ENCODE measurements at regions not wholly inside any gene's neighbourhood (a gene's known extent, or its start where the extent isn't known, plus 50 kb on each side); places are given as distances from the start of the nearest gene placed in this dataset.

DNA sequence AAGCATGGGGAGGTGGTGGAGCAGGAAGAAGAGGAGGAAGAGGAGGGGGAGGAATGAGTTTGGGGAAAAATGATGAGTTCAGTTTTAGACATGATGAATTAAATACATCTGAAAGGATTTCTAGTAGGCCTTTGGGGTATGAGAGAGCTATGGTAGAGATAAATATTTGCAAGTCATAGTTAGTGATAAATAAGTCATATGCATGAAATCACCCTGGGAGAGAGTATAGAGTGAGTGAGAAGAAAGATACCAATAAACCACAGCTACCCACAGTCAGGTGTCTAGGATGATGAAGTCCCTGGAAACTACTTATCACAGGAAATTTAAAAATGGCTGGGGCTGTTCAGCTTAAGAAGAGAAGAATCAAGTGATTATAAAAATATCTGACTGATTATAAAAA lies 240.5 kb downstream of the RDH14 start:
- Mint-ChIP-seq H3K27ac (no peak overlapping the region), H3K9me3 (no peaks in the 10 kb centered on the region), H3K36me3 (no peaks in the 10 kb centered on the region)
- no peak for ATAC-seq
- DNase-seq (ENCODE audit: low spot score in 2 of 2): no peak

DNA sequence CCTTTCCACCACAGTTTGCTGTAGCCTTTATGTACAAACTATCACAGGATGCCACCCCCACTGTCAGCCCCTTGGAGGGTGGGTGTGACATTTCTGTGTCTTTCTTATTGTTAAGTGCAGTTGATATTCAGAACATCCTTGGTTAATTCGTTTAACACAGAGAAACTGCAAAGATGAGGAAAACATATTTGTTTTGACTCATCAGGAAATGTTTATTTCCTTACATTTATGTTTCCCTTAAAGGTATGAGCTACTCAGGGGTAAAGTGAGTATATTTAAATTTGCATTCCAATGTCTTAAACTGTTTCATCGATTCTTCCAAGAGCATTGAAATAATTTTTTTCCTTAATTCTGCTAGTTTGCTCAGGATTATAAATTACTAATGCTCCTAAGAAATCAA lies 243.4 kb downstream of the RDH14 start:
- H3K27ac Mint-ChIP-seq: no peak overlapping the region
- DNase-seq (ENCODE audit: low spot score in 2 of 2) (no peak), ATAC-seq (no peak)
- H3K9me3 Mint-ChIP-seq: peaks cover 0 to 3% of the 10 kb centered on the region in 2 donors
- no peaks in the 10 kb centered on the region for H3K36me3 Mint-ChIP-seq

DNA sequence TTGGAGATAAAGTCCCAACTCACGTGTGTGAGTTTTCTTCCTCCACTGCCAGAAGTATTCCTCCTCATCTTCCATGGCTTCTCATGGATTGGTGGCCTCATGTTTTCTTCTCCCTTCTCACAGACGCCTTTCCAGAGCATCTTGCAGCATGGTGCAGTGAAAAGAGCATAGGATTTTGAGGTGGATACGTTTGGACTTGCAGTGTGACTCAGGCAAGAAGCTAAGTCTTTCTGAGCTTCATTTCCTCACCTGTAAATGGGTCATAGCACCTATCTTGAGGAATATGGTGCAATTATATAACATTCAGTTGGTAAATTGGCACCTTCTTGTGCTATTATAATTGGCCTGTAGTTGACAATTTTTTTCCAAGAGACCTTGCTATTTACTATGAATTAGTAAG lies 247.6 kb downstream of the RDH14 start:
- no peaks in the 10 kb centered on the region for H3K36me3 Mint-ChIP-seq
- peaks cover 0 to 6% of the 10 kb centered on the region in 2 donors for H3K9me3 Mint-ChIP-seq
- ATAC-seq (no peak), DNase-seq (ENCODE audit: low spot score in 2 of 2) (no peak)
- H3K27ac Mint-ChIP-seq: no peak overlapping the region

DNA sequence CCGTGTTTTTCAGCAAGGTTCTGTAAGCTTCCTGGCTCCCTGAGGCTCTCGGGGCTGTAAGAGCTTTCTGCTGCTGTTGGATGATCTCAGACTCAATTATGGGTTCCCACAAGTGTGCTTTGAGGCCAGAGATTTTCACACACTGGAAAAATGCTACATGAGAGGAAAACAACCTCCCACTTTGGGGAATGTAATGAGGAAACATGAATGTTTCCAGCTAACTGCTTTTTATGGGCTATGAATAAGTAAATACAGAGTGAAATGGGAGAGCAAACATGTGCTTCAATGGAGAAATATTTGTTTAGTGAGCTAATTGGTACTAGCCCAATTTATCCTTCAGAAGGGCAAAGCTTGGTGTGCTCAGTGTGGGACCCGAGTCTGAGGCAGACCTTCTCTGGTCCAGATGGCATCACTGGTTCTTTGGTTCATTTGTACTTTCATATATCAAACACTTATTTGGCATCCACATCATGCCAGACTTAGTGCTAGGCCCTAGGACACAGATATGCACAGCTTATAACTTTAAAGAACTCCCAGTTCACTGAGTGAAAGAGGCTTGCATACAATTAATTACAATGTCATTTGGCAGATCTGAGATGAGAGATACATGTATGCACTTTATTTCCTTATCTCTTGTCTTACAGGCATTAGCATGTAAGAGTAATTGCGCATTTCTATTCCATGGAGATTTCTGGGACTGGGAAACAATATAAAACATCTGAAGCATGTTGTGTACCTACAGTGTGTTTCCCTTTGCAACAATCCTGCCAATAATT lies 248.8 kb downstream of the RDH14 start:
- DNase-seq (ENCODE audit: low spot score in 2 of 2) (no peak), ATAC-seq (no peak)
- H3K9me3 Mint-ChIP-seq: peaks cover 0 to 6% of the 10 kb centered on the region in 2 donors
- H3K36me3 Mint-ChIP-seq: no peaks in the 10 kb centered on the region
- H3K27ac Mint-ChIP-seq: no peak overlapping the region

DNA sequence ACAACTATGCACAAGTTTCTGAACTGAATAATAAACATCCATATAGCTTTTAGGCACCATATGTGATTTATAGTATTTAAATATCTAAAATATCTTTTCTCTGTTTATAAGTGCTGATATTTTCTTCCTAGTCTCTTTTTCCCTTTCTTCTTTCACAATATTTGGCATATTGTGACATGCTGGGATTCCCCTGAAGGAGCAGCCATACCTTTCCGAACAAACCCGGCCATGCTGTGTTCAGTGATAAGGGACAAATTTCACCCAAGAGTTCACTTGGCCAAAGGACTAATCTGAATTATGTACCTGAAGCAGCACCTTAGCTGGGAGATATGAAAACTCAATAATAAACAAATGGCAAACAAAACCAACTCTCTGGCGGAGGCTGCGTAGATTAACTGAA lies 250.8 kb downstream of the RDH14 start:
- no peak for ATAC-seq
- no peak for DNase-seq (ENCODE audit: low spot score in 2 of 2)
- Mint-ChIP-seq H3K36me3 (no peaks in the 10 kb centered on the region), H3K27ac (no peak overlapping the region), H3K9me3 (peaks cover 0 to 6% of the 10 kb centered on the region in 2 donors)

DNA sequence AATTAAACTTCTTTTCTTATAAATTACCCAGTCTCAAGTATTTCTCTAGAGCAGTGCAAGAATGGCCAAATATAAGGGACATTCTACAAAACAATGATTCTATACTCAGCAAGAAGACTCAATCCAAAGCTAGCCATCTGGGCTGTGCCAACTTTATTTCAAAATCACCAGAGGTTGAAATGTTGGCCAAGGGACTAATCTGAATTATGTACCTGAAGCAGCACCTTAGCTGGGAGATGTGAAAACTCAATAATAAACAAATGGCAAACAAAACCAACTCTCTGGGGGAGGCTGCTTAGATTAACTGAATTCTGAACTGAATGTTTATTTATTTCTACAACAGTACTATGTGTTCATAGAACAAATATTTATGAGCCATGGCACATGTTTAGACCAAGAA lies 251.3 kb downstream of the RDH14 start:
- H3K36me3 Mint-ChIP-seq: no peaks in the 10 kb centered on the region
- DNase-seq (ENCODE audit: low spot score in 2 of 2) (no peak), ATAC-seq (no peak)
- H3K9me3 Mint-ChIP-seq: peaks cover 0 to 6% of the 10 kb centered on the region in 2 donors
- no peak overlapping the region for H3K27ac Mint-ChIP-seq

DNA sequence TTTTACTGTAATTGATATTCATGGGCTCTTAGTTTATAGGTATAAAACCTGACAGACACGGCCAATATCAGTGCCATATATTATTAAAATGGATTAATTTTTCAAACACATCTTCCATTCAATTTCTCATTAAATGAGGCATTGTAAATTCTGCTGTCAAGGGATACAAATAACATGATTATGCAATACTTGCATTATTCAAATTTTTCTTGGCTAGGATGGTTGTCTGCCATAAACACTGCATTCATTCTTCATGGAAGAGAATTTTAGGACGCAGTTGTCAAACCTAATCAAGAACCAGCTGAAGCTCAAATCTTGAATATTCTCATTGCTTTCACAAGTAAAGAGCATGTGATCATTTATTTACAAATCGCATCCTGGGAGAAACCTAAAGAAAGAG lies 255.6 kb downstream of the RDH14 start:
- DNase-seq (ENCODE audit: low spot score in 2 of 2) (no peak), ATAC-seq (no peak)
- H3K9me3 Mint-ChIP-seq: no peaks in the 10 kb centered on the region
- H3K36me3 Mint-ChIP-seq: no peaks in the 10 kb centered on the region
- no peak overlapping the region for H3K27ac Mint-ChIP-seq

DNA sequence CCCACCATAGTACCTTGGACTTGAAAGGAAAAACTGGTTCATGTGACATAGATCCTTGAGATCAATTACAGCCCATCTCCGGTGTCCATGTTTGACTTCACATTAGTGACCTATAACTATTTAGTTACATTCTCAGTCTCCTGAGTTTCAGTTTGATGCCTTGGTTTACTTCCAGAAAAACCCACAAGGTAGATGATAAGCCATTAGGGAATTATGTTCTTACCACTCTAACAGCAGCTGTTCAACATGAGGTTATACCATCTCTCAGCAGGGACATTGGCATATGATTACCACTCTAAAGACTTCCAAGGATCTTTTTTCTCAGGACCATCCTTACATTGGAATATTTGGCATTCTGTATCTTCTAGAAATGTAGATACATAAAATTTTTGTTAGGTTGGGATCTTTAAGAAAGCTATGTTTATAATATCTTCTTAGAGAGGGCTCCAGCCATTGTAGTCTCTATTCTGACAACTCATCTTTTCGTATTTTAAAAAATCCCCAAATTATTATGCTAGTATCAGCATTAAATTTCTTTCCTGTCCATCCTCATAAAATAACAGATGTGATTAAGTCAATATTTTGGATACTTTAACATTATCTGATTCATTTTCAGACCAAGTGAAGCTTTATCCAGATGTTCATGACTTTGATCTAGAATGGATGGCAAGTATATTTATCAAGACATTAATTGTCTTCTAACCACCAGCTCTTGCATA lies 258.9 kb downstream of the RDH14 start:
- H3K36me3 Mint-ChIP-seq: no peaks in the 10 kb centered on the region
- no peaks in the 10 kb centered on the region for H3K9me3 Mint-ChIP-seq
- DNase-seq (ENCODE audit: low spot score in 2 of 2) (no peak), ATAC-seq (no peak)
- no peak overlapping the region for H3K27ac Mint-ChIP-seq

DNA sequence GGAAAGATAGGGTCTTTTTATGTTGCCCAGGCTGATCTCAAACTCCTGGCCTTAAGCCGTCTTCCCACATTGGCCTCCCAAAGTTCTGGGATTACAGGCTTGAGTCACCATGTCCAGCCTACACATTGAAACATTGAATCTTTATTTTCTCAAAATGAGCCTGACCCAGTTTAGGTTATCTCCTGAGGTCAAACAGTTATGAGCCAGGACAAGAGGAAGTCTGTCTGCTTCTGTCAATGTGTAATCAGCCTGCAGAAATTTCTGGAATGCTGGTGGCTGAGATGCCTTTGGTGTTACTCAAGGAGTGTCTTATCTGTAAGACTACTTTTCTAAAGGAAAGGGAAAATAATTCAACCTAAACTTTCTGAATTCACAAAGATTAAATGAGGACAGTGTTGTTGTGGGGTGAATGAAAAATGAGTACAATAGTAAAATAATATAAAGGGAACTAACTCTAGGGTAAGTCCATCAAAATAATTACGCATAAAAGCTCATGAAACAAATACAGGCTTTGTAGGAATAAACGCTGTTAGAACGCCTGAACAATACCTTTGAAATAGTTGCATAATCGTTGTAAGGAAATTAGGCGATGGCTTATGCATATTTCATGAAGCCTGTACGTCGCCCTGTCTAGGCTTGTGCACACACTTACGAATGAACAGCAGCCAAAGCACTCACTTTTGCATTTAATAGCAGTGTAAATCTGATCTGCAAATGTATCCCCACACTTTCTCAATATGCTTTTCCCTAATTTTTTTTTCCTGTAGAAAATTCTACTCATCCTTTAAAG lies 260.8 kb downstream of the RDH14 start:
- Mint-ChIP-seq H3K36me3 (no peaks in the 10 kb centered on the region), H3K9me3 (no peaks in the 10 kb centered on the region), H3K27ac (no peak overlapping the region)
- no peak for ATAC-seq
- DNase-seq (ENCODE audit: low spot score in 2 of 2): no peak

DNA sequence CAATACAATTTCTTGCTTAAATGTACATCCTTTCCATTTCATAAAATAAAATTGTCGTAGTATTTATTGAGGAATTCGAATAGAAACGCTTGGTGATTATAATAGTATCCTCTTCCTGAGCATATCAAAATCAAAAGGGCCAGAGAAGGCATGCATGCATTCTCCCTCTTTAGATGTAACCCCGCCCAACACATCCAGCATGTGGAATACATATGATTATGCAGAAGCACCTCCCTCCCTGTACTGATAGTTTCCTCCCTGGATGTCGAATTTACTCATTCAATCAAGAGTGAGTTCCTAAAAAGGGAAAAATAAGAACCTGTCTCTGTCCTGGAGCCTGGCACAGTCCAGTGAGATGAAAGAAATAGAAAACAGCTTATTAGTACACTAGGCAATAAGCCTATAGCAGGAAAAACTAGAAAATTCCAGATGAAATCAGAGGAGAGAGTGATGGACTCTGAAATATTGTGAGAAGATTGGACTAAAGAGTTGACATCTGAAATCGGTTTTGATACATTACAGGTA lies 262.9 kb downstream of the RDH14 start:
- Mint-ChIP-seq H3K9me3 (no peaks in the 10 kb centered on the region), H3K27ac (no peak overlapping the region), H3K36me3 (no peaks in the 10 kb centered on the region)
- no peak for DNase-seq (ENCODE audit: low spot score in 2 of 2)
- no peak for ATAC-seq

DNA sequence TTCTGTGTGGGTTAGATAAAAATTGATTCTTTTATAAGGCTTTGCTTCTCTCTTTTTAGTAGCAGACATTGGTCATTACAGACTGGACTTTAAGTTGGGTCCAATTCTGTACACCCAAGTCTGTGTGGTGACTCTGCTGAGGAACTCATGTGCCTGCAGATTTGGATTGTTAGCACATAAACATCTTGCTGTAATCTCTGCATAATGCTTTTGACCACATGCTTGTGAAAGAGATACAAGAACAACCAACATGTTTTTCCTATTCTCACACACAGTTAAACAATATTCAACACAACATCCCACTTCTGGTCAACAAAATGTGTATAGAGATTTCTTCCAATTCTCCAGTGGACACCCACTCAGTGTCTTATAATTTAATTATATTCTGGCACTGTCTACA lies 270.1 kb downstream of the RDH14 start:
- Mint-ChIP-seq H3K36me3 (no peaks in the 10 kb centered on the region), H3K27ac (no peak overlapping the region)
- no peak for ATAC-seq

DNA sequence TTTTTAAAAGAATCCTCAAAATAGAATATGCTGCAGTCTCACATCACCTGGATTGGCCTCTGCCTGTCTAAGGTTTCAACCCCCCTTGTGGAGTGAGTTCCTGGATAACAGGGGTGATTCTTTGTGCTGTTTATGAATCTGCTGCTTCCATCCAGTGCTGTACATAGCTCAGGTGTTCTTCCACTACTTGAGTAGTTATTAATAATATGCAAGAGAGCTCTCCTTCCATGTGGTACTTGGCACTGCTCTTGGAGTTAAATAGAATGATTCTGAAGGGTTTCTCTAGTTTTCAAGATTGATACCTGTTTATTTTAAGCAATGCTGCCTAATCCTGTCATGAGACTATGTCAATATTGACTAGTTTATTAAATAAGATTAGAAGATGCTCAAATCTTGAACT lies 273.6 kb downstream of the RDH14 start:
- Mint-ChIP-seq H3K36me3 (no peaks in the 10 kb centered on the region), H3K9me3 (no peaks in the 10 kb centered on the region), H3K27ac (no peak overlapping the region)
- no peak for DNase-seq (ENCODE audit: low spot score in 2 of 2)
- no peak for ATAC-seq

More for the DNA sequence above, 270.1 kb downstream of the RDH14 start:
- no peak for DNase-seq (ENCODE audit: low spot score in 2 of 2)
- no peaks in the 10 kb centered on the region for H3K9me3 Mint-ChIP-seq

DNA sequence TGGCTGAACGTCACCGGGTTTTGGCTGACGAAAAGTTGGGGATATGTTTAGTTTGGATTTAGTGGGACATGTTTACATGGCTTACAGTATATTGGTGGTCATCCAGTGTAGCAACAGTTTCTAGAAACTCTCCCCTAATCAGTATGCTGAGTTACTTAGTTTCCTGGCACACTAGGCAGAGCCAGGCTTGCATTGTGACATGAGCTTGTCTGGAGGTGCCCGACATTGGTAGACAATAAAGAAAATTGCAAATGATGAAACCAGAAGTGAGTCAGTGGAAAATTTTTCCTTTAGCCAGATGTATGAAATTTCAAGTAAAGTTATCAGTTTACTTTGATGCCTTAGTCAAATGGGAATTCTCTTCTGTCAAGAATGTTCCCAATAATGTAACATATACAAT lies 276.1 kb downstream of the RDH14 start:
- DNase-seq (ENCODE audit: low spot score in 2 of 2): no peak
- Mint-ChIP-seq H3K36me3 (no peaks in the 10 kb centered on the region), H3K27ac (no peak overlapping the region), H3K9me3 (no peaks in the 10 kb centered on the region)
- ATAC-seq: no peak

DNA sequence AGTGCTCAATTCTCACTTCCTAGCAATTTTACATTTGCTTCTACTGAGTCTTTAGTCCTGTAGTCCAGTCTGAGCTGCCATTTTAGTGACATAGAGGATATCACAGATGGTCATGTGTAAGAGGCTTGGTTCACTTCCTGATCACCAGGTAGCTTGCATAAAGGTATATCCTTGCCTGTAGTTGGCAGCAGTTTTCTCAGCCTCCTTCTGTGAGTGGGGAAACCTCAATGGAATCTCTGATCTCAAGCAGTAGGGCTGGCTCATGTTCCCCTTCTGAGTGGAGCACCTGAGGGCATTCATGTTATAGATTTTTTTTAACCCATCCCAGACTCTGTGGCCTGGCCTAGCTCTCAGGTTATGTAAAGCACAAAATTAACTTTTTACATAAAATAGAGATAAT lies 278.4 kb downstream of the RDH14 start:
- DNase-seq (ENCODE audit: low spot score in 2 of 2) (no peak), ATAC-seq (no peak)
- Mint-ChIP-seq H3K36me3 (no peaks in the 10 kb centered on the region), H3K27ac (no peak overlapping the region), H3K9me3 (no peaks in the 10 kb centered on the region)

DNA sequence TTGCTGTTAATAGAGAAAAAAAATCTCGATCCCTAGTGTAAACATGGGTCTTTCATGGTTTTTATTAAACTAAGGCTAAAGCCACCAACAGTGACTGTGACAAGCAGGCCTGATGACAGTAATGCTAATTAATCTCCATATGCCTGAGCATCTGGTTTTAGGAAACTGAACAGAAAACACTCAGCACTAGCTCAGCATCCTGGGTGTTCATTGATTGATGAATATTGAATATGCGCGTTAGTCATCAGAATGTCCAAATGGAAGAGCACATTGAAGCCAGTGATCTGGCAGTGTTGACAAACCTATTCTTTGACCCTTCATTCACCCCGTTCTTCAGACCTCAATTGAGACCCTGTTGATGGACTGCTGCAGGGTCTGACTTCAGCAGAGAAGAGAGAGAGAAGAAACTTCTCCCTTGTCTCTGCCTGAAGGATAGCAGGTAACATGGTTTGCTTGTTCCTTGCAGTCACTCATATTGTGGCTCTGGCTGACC lies 283.8 kb downstream of the RDH14 start:
- ATAC-seq (no peak), DNase-seq (ENCODE audit: low spot score in 2 of 2) (no peak)
- Mint-ChIP-seq H3K9me3 (peaks cover 0 to 3% of the 10 kb centered on the region in 2 donors), H3K36me3 (no peaks in the 10 kb centered on the region), H3K27ac (no peak overlapping the region)

DNA sequence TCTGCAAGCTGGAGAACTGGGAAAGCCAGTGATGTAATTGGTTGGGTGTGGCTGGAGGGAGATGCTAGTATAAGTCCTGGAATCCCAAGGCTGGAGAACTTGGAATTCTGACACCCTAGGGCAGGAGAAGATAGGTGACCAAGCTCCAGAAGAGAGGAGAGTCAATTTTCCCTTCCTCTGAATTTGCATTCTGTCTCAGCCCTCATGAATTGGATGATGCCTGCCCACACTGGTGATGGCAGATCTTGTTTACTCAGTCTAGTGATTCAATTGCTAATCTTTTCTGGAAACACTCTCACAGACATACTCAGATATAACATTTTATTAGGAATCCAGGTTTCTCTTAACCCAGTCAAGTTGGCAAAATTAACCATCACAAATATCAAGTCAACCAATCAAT lies 287.2 kb downstream of the RDH14 start:
- ATAC-seq: no peak

DNA sequence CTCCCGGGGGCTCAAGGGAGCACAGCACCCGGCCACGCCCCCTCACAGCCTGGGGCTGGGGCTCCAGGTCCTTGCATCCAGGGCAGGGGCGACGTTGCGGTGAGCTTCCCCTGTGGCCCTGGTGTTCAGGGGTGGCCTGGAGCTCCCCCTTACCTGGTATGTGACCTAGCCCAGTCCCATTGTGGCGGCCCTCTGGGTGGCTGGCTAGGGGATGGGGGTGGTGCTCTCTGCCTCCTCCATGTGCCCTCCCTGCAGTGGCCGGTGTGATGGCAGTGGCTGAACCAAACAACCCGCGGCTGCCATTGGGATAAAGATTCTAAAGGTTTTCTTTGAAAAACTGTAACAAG lies 288.3 kb downstream of the RDH14 start:
- peaks cover 0 to 3% of the 10 kb centered on the region in 2 donors for H3K9me3 Mint-ChIP-seq
- H3K27ac Mint-ChIP-seq: no peak overlapping the region
- ATAC-seq: no peak
- DNase-seq (ENCODE audit: low spot score in 2 of 2): no peak
- no peaks in the 10 kb centered on the region for H3K36me3 Mint-ChIP-seq

More for the DNA sequence above, 287.2 kb downstream of the RDH14 start:
- no peak overlapping the region for H3K27ac Mint-ChIP-seq
- H3K36me3 Mint-ChIP-seq: no peaks in the 10 kb centered on the region
- H3K9me3 Mint-ChIP-seq: peaks cover 0 to 3% of the 10 kb centered on the region in 2 donors
- DNase-seq (ENCODE audit: low spot score in 2 of 2): no peak

Data from activated naive CD4-positive, alpha-beta T cell treated with anti-CD3 and anti-CD28 coated beads, Interleukin-2, amount 50 U/mL, for 72 hours (primary cell).